Astrocyte (in vitro differentiated cells and primary cell): ENCODE measurements at regions not wholly inside any gene's neighbourhood (a gene's known extent, or its start where the extent isn't known, plus 50 kb on each side); places are given as distances from the start of the nearest gene placed in this dataset.

Source experiments
- DNase-seq: peaks from one replicate; pipeline ENCODE4 v3.0.0-alpha.2; 2010; ENCODE audit warnings: low read depth
- FAIRE-seq: peaks from 2 replicates; lab custom pipeline; 2011; peaks lifted over from hg19 to GRCh38; lab: Jason Lieb, UNC
- H2AFZ ChIP-seq: 2 replicates; pipeline ENCODE4 v1.6.0; 2012; ENCODE audit warnings: low read depth, low read length, inconsistent platforms
- H3K27ac ChIP-seq: 2 replicates; pipeline ENCODE4 v1.5.1; 2011; ENCODE audit warnings: low read depth, low read length, inconsistent platforms
- H3K27me3 ChIP-seq: 2 replicates; pipeline ENCODE4 v1.6.0; 2011; ENCODE audit warnings: low read length, inconsistent platforms; ENCODE audit not compliant: insufficient read depth
- H3K36me3 ChIP-seq: 2 replicates; pipeline ENCODE4 v1.5.1; 2011; ENCODE audit warnings: low read length, inconsistent platforms; ENCODE audit not compliant: insufficient read depth
- H3K4me1 ChIP-seq: 2 replicates; pipeline ENCODE4 v1.5.1; 2011; ENCODE audit warnings: low read length, inconsistent platforms; ENCODE audit not compliant: insufficient read depth
- H3K4me2 ChIP-seq: 2 replicates; pipeline ENCODE4 v1.6.0; 2012; ENCODE audit warnings: low read length, inconsistent platforms
- H3K4me3 ChIP-seq: 2 replicates; pipeline ENCODE4 v1.5.1; 2011; ENCODE audit warnings: low read depth, mild to moderate bottlenecking, low read length, inconsistent platforms; ENCODE audit not compliant: insufficient read depth
- H3K79me2 ChIP-seq: 2 replicates; pipeline ENCODE4 v1.6.0; 2012; ENCODE audit warnings: mild to moderate bottlenecking, low read length, inconsistent platforms; ENCODE audit not compliant: insufficient read depth
- H3K9ac ChIP-seq: 2 replicates; pipeline ENCODE4 v1.6.0; 2012; ENCODE audit warnings: mild to moderate bottlenecking, low read length, inconsistent platforms
- H3K9me3 ChIP-seq: 2 replicates; pipeline ENCODE4 v1.5.1; 2012; ENCODE audit warnings: low read depth, mild to moderate bottlenecking, low read length, inconsistent platforms; ENCODE audit not compliant: insufficient read depth
- H4K20me1 ChIP-seq: 2 replicates; pipeline ENCODE4 v1.6.0; 2012; ENCODE audit warnings: low read length, inconsistent platforms; ENCODE audit not compliant: insufficient read depth
- H3K27ac Mint-ChIP-seq: one replicate; pipeline ENCODE4 v1.8.0; 2021; ENCODE audit warnings: mild to moderate bottlenecking, mixed read lengths; ENCODE audit not compliant: unreplicated experiment
- H3K27me3 Mint-ChIP-seq: one replicate; pipeline ENCODE4 v1.8.0; 2021; ENCODE audit warnings: low read depth, mixed read lengths; ENCODE audit not compliant: unreplicated experiment
- H3K36me3 Mint-ChIP-seq: one replicate; pipeline ENCODE4 v1.8.0; 2021; ENCODE audit warnings: low read depth, mixed read lengths; ENCODE audit not compliant: unreplicated experiment
- H3K4me1 Mint-ChIP-seq: one replicate; pipeline ENCODE4 v1.8.0; 2021; ENCODE audit warnings: low read depth, mixed read lengths; ENCODE audit not compliant: unreplicated experiment
- H3K4me3 Mint-ChIP-seq: one replicate; pipeline ENCODE4 v1.8.0; 2021; ENCODE audit warnings: mild to moderate bottlenecking, moderate library complexity, mixed read lengths; ENCODE audit not compliant: unreplicated experiment
- H3K9me3 Mint-ChIP-seq: one replicate; pipeline ENCODE4 v1.8.0; 2021; ENCODE audit warnings: mild to moderate bottlenecking, mixed read lengths; ENCODE audit not compliant: unreplicated experiment
- EZH2 ChIP-seq: IDR thresholded peaks from 2 replicates; pipeline ENCODE4 v1.6.1; 2012; ENCODE audit warnings: mild to moderate bottlenecking, low read length, inconsistent platforms; ENCODE audit not compliant: insufficient read depth
- TF ChIP-seq, protein P1 (sequence below): IDR thresholded peaks from 2 replicates; pipeline ENCODE4 v1.5.1; 2011; ENCODE audit warnings: low read depth, mild to moderate bottlenecking, inconsistent platforms, low read length, moderate library complexity; ENCODE audit not compliant: insufficient read depth

DNA sequence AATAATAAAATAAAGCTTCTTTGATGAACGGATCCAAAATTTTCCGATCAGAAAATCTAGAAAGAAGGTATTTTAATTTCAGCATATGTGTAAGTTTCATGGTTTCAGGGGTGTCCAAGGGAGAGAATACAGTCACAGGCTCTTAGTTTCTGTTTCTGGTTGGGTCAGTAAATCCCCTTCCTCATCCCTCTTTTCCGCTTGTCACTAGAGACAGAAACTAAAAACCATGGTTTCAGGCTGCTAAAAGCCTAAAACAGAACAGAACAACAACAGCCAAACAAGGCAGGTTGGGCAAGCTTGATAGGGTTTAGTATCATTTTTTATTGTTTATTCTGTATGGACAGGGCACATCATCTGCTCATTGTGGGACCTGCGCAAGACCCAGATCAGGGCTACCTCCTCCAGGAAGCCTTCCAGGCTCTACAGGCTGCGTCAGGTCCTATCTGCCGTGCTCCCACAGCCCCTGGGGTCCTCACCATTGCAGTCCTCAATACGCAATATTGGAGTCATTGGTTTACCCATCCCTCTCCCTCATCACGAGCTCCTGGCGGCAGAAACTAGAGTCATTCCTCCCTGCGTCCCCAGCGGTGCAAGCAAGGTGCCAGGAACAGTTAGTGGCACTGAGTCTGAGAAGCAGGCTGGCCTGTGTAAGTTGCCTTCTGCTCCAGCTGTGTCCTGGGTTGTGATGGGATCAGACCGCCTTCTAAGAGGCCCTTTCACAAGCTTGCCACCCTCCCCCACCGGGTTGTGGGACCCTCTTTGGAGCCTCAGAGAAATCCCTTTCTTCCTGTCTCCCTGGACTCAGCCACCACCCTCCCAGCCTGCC, 70.2 kb upstream of the CUX1 start:
- Mint-ChIP-seq H3K4me3 (no peak overlapping the region), H3K27me3 (peaks cover 16% of the 10 kb centered on the region), H3K4me1 (peaks cover 3% of the 10 kb centered on the region), H3K36me3 (no peaks in the 10 kb centered on the region), H3K27ac (no peak overlapping the region), H3K9me3 (no peaks in the 10 kb centered on the region)
- Histone ChIP-seq H3K79me2 (no peaks in the 10 kb centered on the region), H3K27ac (no peak overlapping the region), H3K4me1 (peaks cover 5% of the 10 kb centered on the region), H2AFZ (no peak overlapping the region), H3K27me3 (peaks cover 11% of the 10 kb centered on the region), H3K9me3 (no peaks in the 10 kb centered on the region), H3K36me3 (no peaks in the 10 kb centered on the region), H3K4me3 (no peak overlapping the region), H3K9ac (no peak overlapping the region), H4K20me1 (no peaks in the 10 kb centered on the region), H3K4me2 (no peak overlapping the region)
- no peak for DNase-seq
- TF ChIP-seq, protein P1, sequence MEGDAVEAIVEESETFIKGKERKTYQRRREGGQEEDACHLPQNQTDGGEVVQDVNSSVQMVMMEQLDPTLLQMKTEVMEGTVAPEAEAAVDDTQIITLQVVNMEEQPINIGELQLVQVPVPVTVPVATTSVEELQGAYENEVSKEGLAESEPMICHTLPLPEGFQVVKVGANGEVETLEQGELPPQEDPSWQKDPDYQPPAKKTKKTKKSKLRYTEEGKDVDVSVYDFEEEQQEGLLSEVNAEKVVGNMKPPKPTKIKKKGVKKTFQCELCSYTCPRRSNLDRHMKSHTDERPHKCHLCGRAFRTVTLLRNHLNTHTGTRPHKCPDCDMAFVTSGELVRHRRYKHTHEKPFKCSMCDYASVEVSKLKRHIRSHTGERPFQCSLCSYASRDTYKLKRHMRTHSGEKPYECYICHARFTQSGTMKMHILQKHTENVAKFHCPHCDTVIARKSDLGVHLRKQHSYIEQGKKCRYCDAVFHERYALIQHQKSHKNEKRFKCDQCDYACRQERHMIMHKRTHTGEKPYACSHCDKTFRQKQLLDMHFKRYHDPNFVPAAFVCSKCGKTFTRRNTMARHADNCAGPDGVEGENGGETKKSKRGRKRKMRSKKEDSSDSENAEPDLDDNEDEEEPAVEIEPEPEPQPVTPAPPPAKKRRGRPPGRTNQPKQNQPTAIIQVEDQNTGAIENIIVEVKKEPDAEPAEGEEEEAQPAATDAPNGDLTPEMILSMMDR, result no peak
- TF ChIP-seq EZH2, result no peak
- FAIRE-seq, result no peak

DNA sequence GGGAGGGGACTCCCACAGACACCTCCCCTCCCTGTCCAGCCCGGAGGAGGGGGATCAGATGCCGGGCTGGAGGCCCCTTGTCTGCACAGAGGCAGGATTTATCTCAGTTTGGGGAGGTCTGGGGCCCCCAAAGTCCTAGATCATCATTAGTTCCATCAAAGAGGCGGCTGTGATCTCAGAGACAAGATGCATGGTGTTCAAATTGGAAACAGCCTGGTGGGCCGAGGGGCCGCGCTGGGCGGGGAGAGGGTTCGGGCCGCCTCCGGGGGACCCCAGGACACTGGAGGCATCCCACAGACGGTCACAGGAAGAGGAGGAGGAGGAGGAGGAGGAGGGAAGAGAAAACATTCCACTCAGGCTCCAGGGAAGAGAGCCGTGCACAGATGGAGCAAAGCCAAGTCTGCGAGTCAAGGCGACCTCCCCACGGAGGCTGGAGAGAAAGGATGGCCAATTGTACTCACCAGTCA, 69.5 kb upstream of the CUX1 start:
- Mint-ChIP-seq H3K4me3 (no peak overlapping the region), H3K27ac (no peak overlapping the region), H3K27me3 (peaks cover 12% of the 10 kb centered on the region), H3K4me1 (peaks cover 3% of the 10 kb centered on the region), H3K36me3 (no peaks in the 10 kb centered on the region), H3K9me3 (no peaks in the 10 kb centered on the region)
- H3K79me2 ChIP-seq, result no peaks in the 10 kb centered on the region
- H3K27me3 ChIP-seq, result peaks cover 11% of the 10 kb centered on the region
- no peak overlapping the region for H3K27ac ChIP-seq
- DNase-seq, result no peak
- no peaks in the 10 kb centered on the region for H3K9me3 ChIP-seq
- H3K9ac ChIP-seq, result no peak overlapping the region
- no peaks in the 10 kb centered on the region for H4K20me1 ChIP-seq
- no peaks in the 10 kb centered on the region for H3K36me3 ChIP-seq
- H2AFZ ChIP-seq, result no peak overlapping the region
- no peak for FAIRE-seq
- H3K4me2 ChIP-seq, result no peak overlapping the region
- peak; percentile 55 for TF ChIP-seq EZH2
- TF ChIP-seq, protein P1, result no peak
- no peak overlapping the region for H3K4me3 ChIP-seq
- H3K4me1 ChIP-seq, result peaks cover 5% of the 10 kb centered on the region

DNA sequence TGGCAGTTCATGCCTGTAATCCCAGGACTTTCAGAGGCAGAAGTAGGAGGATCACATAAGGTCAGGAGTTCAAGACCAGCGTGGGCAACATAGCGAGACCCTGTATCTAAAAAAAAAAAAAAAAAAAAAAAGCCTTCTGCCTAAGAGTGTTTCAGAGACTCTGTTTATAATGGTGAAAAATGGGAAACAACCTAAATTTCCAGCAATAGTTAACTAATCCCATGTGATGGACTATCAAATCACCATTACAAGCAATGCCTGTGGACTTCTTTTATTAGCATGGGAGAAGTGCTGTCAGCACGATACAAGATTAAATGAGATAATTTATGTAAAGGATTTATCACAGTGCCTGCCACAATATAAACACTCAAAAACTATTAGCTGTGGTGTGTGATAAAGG, 67.5 kb upstream of the CUX1 start:
- no peaks in the 10 kb centered on the region for H3K9me3 Mint-ChIP-seq
- H3K36me3 Mint-ChIP-seq, result no peaks in the 10 kb centered on the region
- peaks cover 3% of the 10 kb centered on the region for H3K4me1 Mint-ChIP-seq
- Histone ChIP-seq H3K27ac (no peak overlapping the region), H3K36me3 (no peaks in the 10 kb centered on the region), H3K9me3 (no peaks in the 10 kb centered on the region), H3K4me2 (no peak overlapping the region), H3K9ac (no peak overlapping the region), H3K4me1 (no peaks in the 10 kb centered on the region), H4K20me1 (no peaks in the 10 kb centered on the region), H2AFZ (no peak overlapping the region), H3K27me3 (peaks cover 12% of the 10 kb centered on the region), H3K79me2 (no peaks in the 10 kb centered on the region), H3K4me3 (no peak overlapping the region)
- H3K4me3 Mint-ChIP-seq, result no peak overlapping the region
- no peak overlapping the region for H3K27ac Mint-ChIP-seq
- peaks cover 26% of the 10 kb centered on the region for H3K27me3 Mint-ChIP-seq
- DNase-seq (no peak), FAIRE-seq (no peak)
- no peak for TF ChIP-seq EZH2
- TF ChIP-seq, protein P1, result no peak
